Spleen (tissue), 11 donors: ENCODE measurements at regions not wholly inside any gene's neighbourhood (a gene's known extent, or its start where the extent isn't known, plus 50 kb on each side); places are given as distances from the start of the nearest gene placed in this dataset.

Experiments
- DNase-seq: peaks from one replicate; pipeline ENCODE4 v3.0.0-alpha.2; 2020
- H3K27ac ChIP-seq, 8 donors: fragments of 200-600 bp; sonication (generic) in 7 of 8; 1 replicate in 4 of 8; 2 replicates in 4 of 8; pipeline versions ENCODE4 v1.5.0 to v1.8.0; 2016 to 2021; ENCODE audit warnings: inconsistent platforms in 4 of 8, mild to moderate bottlenecking in 4 of 8, moderate library complexity in 1 of 8
- H3K27me3 ChIP-seq, 7 donors: fragments of 200-600 bp; sonication (generic) in 6 of 7; replicated peaks in 1 of 7; 1 replicate in 4 of 7; 2 replicates in 3 of 7; pipeline versions ENCODE4 v1.5.0 to v1.8.0; 2016 to 2021; ENCODE audit warnings: inconsistent platforms in 3 of 7, mild to moderate bottlenecking in 1 of 7
- H3K36me3 ChIP-seq, 6 donors: fragments of 200-600 bp; sonication (generic) in 5 of 6; 1 replicate in 4 of 6; 2 replicates in 2 of 6; pipeline versions ENCODE4 v1.5.0 to v1.8.0; 2016 to 2021; ENCODE audit warnings: inconsistent platforms in 2 of 6
- H3K4me1 ChIP-seq, 6 donors: fragments of 200-600 bp; sonication (generic) in 5 of 6; 1 replicate in 3 of 6; 2 replicates in 3 of 6; pipeline versions ENCODE4 v1.5.0 to v1.8.0; 2016 to 2021; ENCODE audit warnings: inconsistent platforms in 3 of 6
- H3K4me3 ChIP-seq, 8 donors: fragments of 200-600 bp; sonication (generic) in 7 of 8; 1 replicate in 4 of 8; 2 replicates in 4 of 8; pipeline versions ENCODE4 v1.5.0 to v1.8.0; 2016 to 2021; ENCODE audit warnings: inconsistent platforms in 4 of 8, mild to moderate bottlenecking in 4 of 8, moderate library complexity in 2 of 8
- H3K9me3 ChIP-seq, 8 donors: fragments of 200-600 bp; sonication (generic) in 7 of 8; 1 replicate in 4 of 8; 2 replicates in 4 of 8; pipeline versions ENCODE4 v1.5.0 to v1.8.0; 2016 to 2021; ENCODE audit warnings: inconsistent platforms in 4 of 8
- CTCF ChIP-seq, 11 experiments: fragments of 200-600 bp in 7 of 11; fragments of 450-650 bp in 4 of 11; sonication (generic) in 4 of 11; IDR thresholded peaks in 8 of 11; conservative IDR thresholded peaks in 3 of 11; 1 replicate in 7 of 11; 2 replicates in 4 of 11; pipeline versions ENCODE4 v1.4.0 to v1.8.0; 2016 to 2021; ENCODE audit warnings: antibody characterized with exemption in 11 of 11, inconsistent platforms in 4 of 11, mild to moderate bottlenecking in 1 of 11
- POLR2A ChIP-seq, 3 donors: fragments of 450-650 bp; IDR thresholded peaks; one replicate each; pipeline ENCODE4 v1.5.1; 2017; ENCODE audit warnings: antibody characterized with exemption in 3 of 3, mild to moderate bottlenecking in 1 of 3
- POLR2AphosphoS5 ChIP-seq, 3 donors: sonication (generic); formaldehyde crosslinking; IDR thresholded peaks; one replicate each; pipeline ENCODE4 v1.5.1; 2017; ENCODE audit warnings: antibody characterized with exemption in 3 of 3
- WGBS, 5 donors: extraction: QIAGEN DNeasy Blood & Tissue Kit in 3 of 5; methylation state at CpG; one replicate each; pipeline versions ENCODE4 v1.1.5 to v1.1.7; 2013 to 2018; 5-methylcytosine and 5-hydroxymethylcytosine counted together
- intact Hi-C: fragments of 100-400 bp; cut with DNase I; formaldehyde crosslinking; loops from one replicate; pipeline ENCODE4 v1.15.0; 2023; ENCODE audit warnings: low total_unique reads
- donor health status: healthy with polysubstance abuse.
- donor health status: DM: no; HTN: no; CAD: no; lungs with moderate emphysema.
- donor health status: DM: no; HTN: no; CAD: no.
- donor health status: Bipolar disorder and iron deficiency.
- donor health status: healthy.
- donor health status: DM: no; HTN: no; CAD: no.
- donor health status: DM: yes; HTN: yes; CAD: no.

- 84 to 95% (median 88%) methylated on average over 6 of the region's 6 CpGs for WGBS, 5 donors
- Histone ChIP-seq H3K27ac (no peak overlapping the region), H3K9me3 (no peaks in the 10 kb centered on the region), H3K27me3 (peaks cover 0 to 10% (median 0%) of the 10 kb centered on the region in 7 donors), H3K4me1 (no peaks in the 10 kb centered on the region), H3K36me3 (no peaks in the 10 kb centered on the region), H3K4me3 (no peak overlapping the region)
- no peak for DNase-seq
- TF ChIP-seq POLR2A (IDR thresholded peaks at IDR 0.05) (no peak), POLR2AphosphoS5 (IDR thresholded peaks at IDR 0.05) (no peak), CTCF (IDR thresholded peaks at IDR 0.05 in 8 of 11, conservative IDR thresholded peaks at IDR 0.05 in 3 of 11) (no peak)
- intact Hi-C loops = no loop called here
These were observed 166.2 kb downstream of the ACKR3 start for GRCh38 chr2:236735825-236736238.

- Histone ChIP-seq H3K9me3 (no peaks in the 10 kb centered on the region), H3K4me1 (no peaks in the 10 kb centered on the region), H3K27me3 (peaks cover 0 to 10% (median 0%) of the 10 kb centered on the region in 7 donors), H3K27ac (no peak overlapping the region), H3K36me3 (no peaks in the 10 kb centered on the region), H3K4me3 (no peak overlapping the region)
- no peak for TF ChIP-seq POLR2A (IDR thresholded peaks at IDR 0.05)
- TF ChIP-seq CTCF (IDR thresholded peaks at IDR 0.05 in 8 of 11, conservative IDR thresholded peaks at IDR 0.05 in 3 of 11) = no peak
- no peak for TF ChIP-seq POLR2AphosphoS5 (IDR thresholded peaks at IDR 0.05)
- 77 to 93% (median 87%) methylated on average over 4 of the region's 4 CpGs for WGBS, 5 donors
- intact Hi-C loops = no loop called here
- no peak for DNase-seq
These were observed 168.4 kb downstream of the ACKR3 start for GRCh38 chr2:236738030-236738429.

GRCh38 chr2:236738896-236739295, 169.3 kb downstream of the ACKR3 start:
- Histone ChIP-seq H3K9me3 (no peaks in the 10 kb centered on the region), H3K4me1 (no peaks in the 10 kb centered on the region), H3K36me3 (no peaks in the 10 kb centered on the region), H3K27ac (no peak overlapping the region), H3K27me3 (peaks cover 0 to 10% (median 0%) of the 10 kb centered on the region in 7 donors), H3K4me3 (no peak overlapping the region)
- TF ChIP-seq POLR2AphosphoS5 (IDR thresholded peaks at IDR 0.05) = no peak
- intact Hi-C loops = no loop called here
- no peak for DNase-seq
- WGBS, 5 donors = 74 to 97% (median 91%) methylated on average over 2 of the region's 2 CpGs

- Histone ChIP-seq H3K27me3 (peaks cover 0 to 4% (median 0%) of the 10 kb centered on the region in 7 donors), H3K27ac (no peak overlapping the region), H3K4me3 (no peak overlapping the region), H3K36me3 (no peaks in the 10 kb centered on the region), H3K9me3 (no peaks in the 10 kb centered on the region), H3K4me1 (no peaks in the 10 kb centered on the region)
- intact Hi-C loops = no loop called here
- no peak for DNase-seq
- TF ChIP-seq POLR2A (IDR thresholded peaks at IDR 0.05) (no peak), CTCF (IDR thresholded peaks at IDR 0.05 in 8 of 11, conservative IDR thresholded peaks at IDR 0.05 in 3 of 11) (no peak), POLR2AphosphoS5 (IDR thresholded peaks at IDR 0.05) (no peak)
These were observed 170.0 kb downstream of the ACKR3 start for GRCh38 chr2:236739663-236740062.

- Histone ChIP-seq H3K4me3 (no peak overlapping the region), H3K36me3 (no peaks in the 10 kb centered on the region), H3K27ac (no peak overlapping the region), H3K27me3 (no peaks in the 10 kb centered on the region), H3K9me3 (no peaks in the 10 kb centered on the region), H3K4me1 (no peaks in the 10 kb centered on the region)
- TF ChIP-seq POLR2A (IDR thresholded peaks at IDR 0.05) (no peak), CTCF (IDR thresholded peaks at IDR 0.05 in 8 of 11, conservative IDR thresholded peaks at IDR 0.05 in 3 of 11) (no peak), POLR2AphosphoS5 (IDR thresholded peaks at IDR 0.05) (no peak)
- 67 to 82% (median 73%) methylated on average over 6 to 7 of the region's 7 CpGs for WGBS, 5 donors
- no peak for DNase-seq
- intact Hi-C loops = no loop called here
These were observed 170.9 kb downstream of the ACKR3 start for GRCh38 chr2:236740506-236740905.
